ENCODE measurements at regions not wholly inside any gene's neighbourhood (a gene's known extent, or its start where the extent isn't known, plus 50 kb on each side); places are given as distances from the start of the nearest gene placed in this dataset.

- in situ Hi-C loops (cut with MboI; ENCODE audit: low sequenced_read_pairs), result no loop called here
Observed at GRCh38 chr6:166106076-166106686, 61.5 kb downstream of the TBXT start.

GRCh38 chr6:166105341-166106075 is 62.1 kb downstream of the TBXT start:
- in situ Hi-C loops (cut with MboI; ENCODE audit: low sequenced_read_pairs), result no loop called here

- in situ Hi-C loops (cut with MboI; ENCODE audit: low sequenced_read_pairs), result no loop called here
Observed at GRCh38 chr6:166104872-166105271, 62.8 kb downstream of the TBXT start.

- in situ Hi-C loops (cut with MboI; ENCODE audit: low sequenced_read_pairs), result no loop called here
Observed at GRCh38 chr6:166104107-166104506, 63.5 kb downstream of the TBXT start.

GRCh38 chr6:166101819-166102419 is 65.7 kb downstream of the TBXT start:
- in situ Hi-C loops (cut with MboI; ENCODE audit: low sequenced_read_pairs), result no loop called here

- in situ Hi-C loops (cut with MboI; ENCODE audit: low sequenced_read_pairs), result loop anchor here (10.0 kb wide), 1 partner anchor 213 kb away; no protein-coding TSS in a partner anchor
Observed at GRCh38 chr6:166097914-166098522, 69.6 kb downstream of the TBXT start.

GRCh38 chr6:166087852-166088251 is 79.8 kb downstream of the TBXT start:
- in situ Hi-C loops (cut with MboI; ENCODE audit: low sequenced_read_pairs), result no loop called here

GRCh38 chr6:166087246-166087645 is 80.4 kb downstream of the TBXT start:
- in situ Hi-C loops (cut with MboI; ENCODE audit: low sequenced_read_pairs), result no loop called here

GRCh38 chr6:166085500-166085899 is 82.2 kb downstream of the TBXT start:
- in situ Hi-C loops (cut with MboI; ENCODE audit: low sequenced_read_pairs), result no loop called here

GRCh38 chr6:166084951-166085350 is 82.7 kb downstream of the TBXT start:
- in situ Hi-C loops (cut with MboI; ENCODE audit: low sequenced_read_pairs), result no loop called here

- in situ Hi-C loops (cut with MboI; ENCODE audit: low sequenced_read_pairs), result no loop called here
Observed at GRCh38 chr6:166079841-166080240, 87.8 kb downstream of the TBXT start.

- in situ Hi-C loops (cut with MboI; ENCODE audit: low sequenced_read_pairs), result no loop called here
Observed at GRCh38 chr6:166078294-166078693, 89.4 kb downstream of the TBXT start.

- in situ Hi-C loops (cut with MboI; ENCODE audit: low sequenced_read_pairs), result no loop called here
Observed at GRCh38 chr6:166076625-166077024, 91.0 kb downstream of the TBXT start.

GRCh38 chr6:166075925-166076324 is 91.7 kb downstream of the TBXT start:
- in situ Hi-C loops (cut with MboI; ENCODE audit: low sequenced_read_pairs), result no loop called here

- in situ Hi-C loops (cut with MboI; ENCODE audit: low sequenced_read_pairs), result no loop called here
Observed at GRCh38 chr6:166075186-166075585, 92.5 kb downstream of the TBXT start.

GRCh38 chr6:166073082-166073481 is 94.6 kb downstream of the TBXT start:
- in situ Hi-C loops (cut with MboI; ENCODE audit: low sequenced_read_pairs), result no loop called here

- in situ Hi-C loops (cut with MboI; ENCODE audit: low sequenced_read_pairs), result no loop called here
Observed at GRCh38 chr6:166068768-166069167, 98.9 kb downstream of the TBXT start.

GRCh38 chr6:166058064-166058739 is 109.4 kb downstream of the TBXT start:
- in situ Hi-C loops (cut with MboI; ENCODE audit: low sequenced_read_pairs), result no loop called here

GRCh38 chr6:166057431-166057830 is 110.2 kb downstream of the TBXT start:
- in situ Hi-C loops (cut with MboI; ENCODE audit: low sequenced_read_pairs), result no loop called here

- in situ Hi-C loops (cut with MboI; ENCODE audit: low sequenced_read_pairs), result no loop called here
Observed at GRCh38 chr6:166056637-166057036, 111.0 kb downstream of the TBXT start.

- in situ Hi-C loops (cut with MboI; ENCODE audit: low sequenced_read_pairs), result no loop called here
Observed at GRCh38 chr6:166055801-166056200, 111.8 kb downstream of the TBXT start.
